ENCODE measurements at regions not wholly inside any gene's neighbourhood (a gene's known extent, or its start where the extent isn't known, plus 50 kb on each side); places are given as distances from the start of the nearest gene placed in this dataset.
A peak's percentile ranks its signal among the peaks of the same experiment; 100 is the strongest.

GRCh38 chr6:44022671-44023352, 104.4 kb downstream of the MRPL14 start:
- no peaks in the 10 kb centered on the region for H3F3A ChIP-seq (ENCODE audit: low read length, unreplicated experiment)
- no peaks in the 10 kb centered on the region for H3K79me2 ChIP-seq (ENCODE audit: low read length)
- no peaks in the 10 kb centered on the region for H3K9me3 ChIP-seq (ENCODE audit: low read length)
- ATAC-seq (no peak), DNase-seq (no peak)
- ChIA-PET CTCF (no interaction called here), POLR2A (ENCODE audit: unreplicated experiment) (no interaction called here)
- intact Hi-C loops (cut with micrococcal nuclease): no loop called here
- BruUV-seq (replicated peaks): no TSS peak
- H2AFZ ChIP-seq (ENCODE audit: low read length): peak overlapping the region; percentile 68
- H3K4me2 ChIP-seq (ENCODE audit: low read length): peak overlapping the region; percentile 24; the same call in 1 of the 2 replicates
- peaks cover 11% of the 10 kb centered on the region for H3K4me1 ChIP-seq (ENCODE audit: insufficient read depth, low read length)
- no peaks in the 10 kb centered on the region for H3K36me3 ChIP-seq (ENCODE audit: low read depth, low read length)
- no peaks in the 10 kb centered on the region for H3K27me3 ChIP-seq (ENCODE audit: low read length)
- no peaks in the 10 kb centered on the region for H3K9me2 ChIP-seq (replicated peaks; ENCODE audit: low read length)
- H3K9ac ChIP-seq (ENCODE audit: low read length): no peak overlapping the region
- TF ChIP-seq EZH2 (IDR thresholded peaks at IDR 0.05; ENCODE audit: low read length, unreplicated experiment): no peak
- TF ChIP-seq EZH2phosphoT487 (IDR thresholded peaks at IDR 0.05; ENCODE audit: borderline replicate concordance, low read length): no peak
- no peak for TF ChIP-seq CTCF (conservative IDR thresholded peaks at IDR 0.05; ENCODE audit: low read depth, low read length)
- no peaks in the 10 kb centered on the region for H4K20me1 ChIP-seq (ENCODE audit: low read length)
- H3K27ac ChIP-seq (ENCODE audit: low read length): peak overlapping the region; percentile 32; the same call in 1 of the 2 replicates
- no peak overlapping the region for H3K4me3 ChIP-seq (ENCODE audit: low read length)

- ATAC-seq (peak; percentile 94), DNase-seq (peak; percentile 58)
- Histone ChIP-seq H3K79me2 (ENCODE audit: low read length) (no peaks in the 10 kb centered on the region), H3F3A (ENCODE audit: low read length, unreplicated experiment) (no peaks in the 10 kb centered on the region), H3K4me3 (ENCODE audit: low read length) (no peak overlapping the region), H3K4me2 (ENCODE audit: low read length) (peak overlapping the region; percentile 24; the same call in 1 of the 2 replicates), H3K27ac (ENCODE audit: low read length) (peak overlapping the region; percentile 32; the same call in 1 of the 2 replicates), H3K9me3 (ENCODE audit: low read length) (no peaks in the 10 kb centered on the region), H2AFZ (ENCODE audit: low read length) (peak overlapping the region; percentile 68), H3K9ac (ENCODE audit: low read length) (no peak overlapping the region), H3K27me3 (ENCODE audit: low read length) (no peaks in the 10 kb centered on the region), H3K36me3 (ENCODE audit: low read depth, low read length) (no peaks in the 10 kb centered on the region), H3K4me1 (ENCODE audit: insufficient read depth, low read length) (peaks cover 11% of the 10 kb centered on the region), H3K9me2 (replicated peaks; ENCODE audit: low read length) (no peaks in the 10 kb centered on the region), H4K20me1 (ENCODE audit: low read length) (no peaks in the 10 kb centered on the region)
- ChIA-PET POLR2A (ENCODE audit: unreplicated experiment) (no interaction called here), CTCF (no interaction called here)
- BruUV-seq (replicated peaks): no TSS peak
- TF ChIP-seq EZH2phosphoT487 (IDR thresholded peaks at IDR 0.05; ENCODE audit: borderline replicate concordance, low read length): no peak
- TF ChIP-seq CTCF (conservative IDR thresholded peaks at IDR 0.05; ENCODE audit: low read depth, low read length): no peak
- TF ChIP-seq EZH2 (IDR thresholded peaks at IDR 0.05; ENCODE audit: low read length, unreplicated experiment): no peak
- intact Hi-C loops (cut with micrococcal nuclease): no loop called here
These were observed 105.0 kb downstream of the MRPL14 start for GRCh38 chr6:44022296-44022661.

GRCh38 chr6:44021589-44022295, 105.5 kb downstream of the MRPL14 start:
- peak overlapping the region; percentile 24; the same call in 1 of the 2 replicates for H3K4me2 ChIP-seq (ENCODE audit: low read length)
- TF ChIP-seq EZH2 (IDR thresholded peaks at IDR 0.05; ENCODE audit: low read length, unreplicated experiment) (no peak), CTCF (conservative IDR thresholded peaks at IDR 0.05; ENCODE audit: low read depth, low read length) (no peak), EZH2phosphoT487 (IDR thresholded peaks at IDR 0.05; ENCODE audit: borderline replicate concordance, low read length) (no peak)
- no peaks in the 10 kb centered on the region for H3K36me3 ChIP-seq (ENCODE audit: low read depth, low read length)
- no peaks in the 10 kb centered on the region for H3K27me3 ChIP-seq (ENCODE audit: low read length)
- H3K9ac ChIP-seq (ENCODE audit: low read length): no peak overlapping the region
- peak overlapping the region; percentile 32; the same call in 1 of the 2 replicates for H3K27ac ChIP-seq (ENCODE audit: low read length)
- DNase-seq (no peak), ATAC-seq (peak; percentile 61)
- no peaks in the 10 kb centered on the region for H3K9me3 ChIP-seq (ENCODE audit: low read length)
- ChIA-PET CTCF (no interaction called here), POLR2A (ENCODE audit: unreplicated experiment) (interaction anchor here (0.6 kb wide), 1 partner anchor 53 kb away, joined by 3 read pairs; no protein-coding TSS in a partner anchor)
- intact Hi-C loops (cut with micrococcal nuclease): no loop called here
- BruUV-seq (replicated peaks): no TSS peak
- H3K79me2 ChIP-seq (ENCODE audit: low read length): no peaks in the 10 kb centered on the region
- H2AFZ ChIP-seq (ENCODE audit: low read length): peak overlapping the region; percentile 68
- H3K9me2 ChIP-seq (replicated peaks; ENCODE audit: low read length): no peaks in the 10 kb centered on the region
- no peaks in the 10 kb centered on the region for H3F3A ChIP-seq (ENCODE audit: low read length, unreplicated experiment)
- no peaks in the 10 kb centered on the region for H4K20me1 ChIP-seq (ENCODE audit: low read length)
- H3K4me3 ChIP-seq (ENCODE audit: low read length): no peak overlapping the region
- H3K4me1 ChIP-seq (ENCODE audit: insufficient read depth, low read length): peaks cover 11% of the 10 kb centered on the region
